GM12892 (cell line): ENCODE measurements at regions not wholly inside any gene's neighbourhood (a gene's known extent, or its start where the extent isn't known, plus 50 kb on each side); places are given as distances from the start of the nearest gene placed in this dataset.

ENCODE experiments used
- DNase-seq: peaks from one replicate; pipeline ENCODE4 v3.0.0; 2011; ENCODE audit not compliant: insufficient read length
- FAIRE-seq: peaks from 2 replicates; lab custom pipeline; 2011; peaks lifted over from hg19 to GRCh38; lab: Jason Lieb, UNC
- POLR2A ChIP-seq: IDR thresholded peaks from 2 replicates; pipeline ENCODE4 v1.6.1; 2011; ENCODE audit warnings: low read depth, low read length, control low read depth
- POLR2AphosphoS5 ChIP-seq: IDR thresholded peaks from 2 replicates; pipeline ENCODE4 v1.6.1; 2011; ENCODE audit warnings: low read depth, low read length, control low read depth
- TAF1 ChIP-seq: IDR thresholded peaks from 2 replicates; pipeline ENCODE4 v1.6.1; 2011; ENCODE audit warnings: low read depth, mild to moderate bottlenecking, control low read depth, low read length, borderline replicate concordance

DNA sequence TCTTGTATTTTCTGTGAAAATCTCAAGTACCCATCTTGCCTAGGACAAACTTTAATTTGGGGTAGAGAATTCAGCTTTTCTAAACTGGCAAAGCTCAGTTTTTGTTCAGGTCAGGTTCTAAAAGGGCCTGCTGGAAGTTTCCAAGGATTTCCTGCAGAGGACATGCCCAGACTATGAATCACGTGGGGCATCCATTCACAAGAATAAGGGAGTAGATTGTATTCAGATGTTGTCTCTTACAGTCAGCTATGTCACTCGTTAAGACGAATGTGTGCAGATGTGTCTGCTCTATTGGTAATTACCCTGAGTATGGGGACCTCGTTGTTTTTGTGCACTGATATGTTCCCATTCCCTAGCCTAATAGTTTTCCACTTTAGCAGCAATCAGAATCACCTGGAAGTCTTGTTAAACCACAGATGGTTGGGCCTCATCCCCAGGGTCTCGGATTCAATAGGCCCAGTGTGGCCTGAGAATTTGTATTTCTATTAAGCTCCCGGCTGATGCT is 81.0 kb upstream of the ITPRID1 start:
- no peak for FAIRE-seq
- no peak for DNase-seq
- TF ChIP-seq TAF1 (no peak), POLR2A (no peak), POLR2AphosphoS5 (no peak)

GRCh38 chr7:31437250-31437865 is 76.5 kb upstream of the ITPRID1 start:
- FAIRE-seq (no peak), DNase-seq (no peak)
- TF ChIP-seq TAF1 (no peak), POLR2A (no peak), POLR2AphosphoS5 (no peak)

GRCh38 chr7:31439165-31439564 is 74.7 kb upstream of the ITPRID1 start:
- FAIRE-seq: no peak
- no peak for DNase-seq
- TF ChIP-seq TAF1 (no peak), POLR2A (no peak), POLR2AphosphoS5 (no peak)

GRCh38 chr7:31440511-31440910 is 73.4 kb upstream of the ITPRID1 start:
- TF ChIP-seq POLR2AphosphoS5 (no peak), POLR2A (no peak), TAF1 (no peak)
- FAIRE-seq (no peak), DNase-seq (no peak)

- FAIRE-seq: no peak
- no peak for DNase-seq
- no peak for TF ChIP-seq TAF1
Measured at GRCh38 chr7:31442626-31443025, 71.3 kb upstream of the ITPRID1 start.

DNA sequence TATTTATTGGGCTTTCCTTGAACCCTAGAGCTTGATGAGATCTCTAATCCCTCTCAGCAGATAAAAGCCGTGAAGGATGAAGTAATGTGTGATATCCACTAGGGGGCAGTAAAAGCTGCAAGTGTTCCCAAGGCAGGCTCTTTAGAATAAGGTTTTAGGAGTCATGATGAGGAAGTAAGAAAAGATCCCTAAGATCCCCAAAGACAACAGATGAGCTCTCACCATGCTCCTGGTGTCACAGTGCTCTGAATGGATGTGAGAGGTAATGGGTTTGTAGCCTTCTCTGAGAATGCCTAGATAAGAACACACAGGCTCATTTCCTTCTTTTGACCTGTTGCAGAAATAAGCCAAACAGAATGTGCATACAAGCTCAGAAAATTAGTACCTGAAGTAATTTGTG is 70.4 kb upstream of the ITPRID1 start:
- FAIRE-seq (peak; percentile 50), DNase-seq (no peak)
- no peak for TF ChIP-seq POLR2A
- no peak for TF ChIP-seq POLR2AphosphoS5
- TF ChIP-seq TAF1: no peak

GRCh38 chr7:31444196-31444595 is 69.7 kb upstream of the ITPRID1 start:
- no peak for FAIRE-seq
- DNase-seq: no peak
- TF ChIP-seq POLR2A (no peak), TAF1 (no peak), POLR2AphosphoS5 (no peak)

- no peak for FAIRE-seq
- TF ChIP-seq POLR2A (no peak), POLR2AphosphoS5 (no peak), TAF1 (no peak)
- no peak for DNase-seq
Measured at GRCh38 chr7:31445686-31446355, 68.1 kb upstream of the ITPRID1 start.

- TF ChIP-seq POLR2A (no peak), POLR2AphosphoS5 (no peak), TAF1 (no peak)
- DNase-seq (no peak), FAIRE-seq (peak; percentile 70)
Measured at GRCh38 chr7:31448649-31449048, 65.2 kb upstream of the ITPRID1 start.

GRCh38 chr7:31455844-31456243 is 58.0 kb upstream of the ITPRID1 start:
- TF ChIP-seq TAF1: no peak
- TF ChIP-seq POLR2AphosphoS5: no peak
- no peak for TF ChIP-seq POLR2A
- no peak for DNase-seq
- no peak for FAIRE-seq

- TF ChIP-seq TAF1 (no peak), POLR2AphosphoS5 (no peak), POLR2A (no peak)
- FAIRE-seq (no peak), DNase-seq (no peak)
Measured at GRCh38 chr7:31456646-31457368, 57.1 kb upstream of the ITPRID1 start.
